WTC11 (cell line): ENCODE measurements at regions not wholly inside any gene's neighbourhood (a gene's known extent, or its start where the extent isn't known, plus 50 kb on each side); places are given as distances from the start of the nearest gene placed in this dataset.

Source experiments
- CTCF ChIP-seq: fragments of 200-600 bp; IDR thresholded peaks from 2 replicates; pipeline ENCODE4 v1.8.0; 2022; ENCODE audit warnings: antibody characterized with exemption
- GTF2I ChIP-seq: fragments of 250-450 bp; sonication (Bioruptor Pico); conservative IDR thresholded peaks from 2 replicates; pipeline ENCODE4 v1.4.0; 2021; ENCODE audit warnings: mild to moderate bottlenecking
- JUN ChIP-seq: sonication (generic); formaldehyde crosslinking; IDR thresholded peaks from 2 replicates; pipeline ENCODE4 v1.8.0; 2023; ENCODE audit warnings: mild to moderate bottlenecking, missing genetic modification reagents
- NR2C2 ChIP-seq: sonication (generic); formaldehyde crosslinking; IDR thresholded peaks from 2 replicates; pipeline ENCODE4 v1.8.0; 2022; ENCODE audit warnings: mild to moderate bottlenecking, missing genetic modification reagents
- PREB ChIP-seq: sonication (generic); formaldehyde crosslinking; IDR thresholded peaks from 2 replicates; pipeline ENCODE4 v1.8.1; 2022; ENCODE audit warnings: mild to moderate bottlenecking, missing genetic modification reagents, moderate library complexity, borderline replicate concordance
- USF2 ChIP-seq: sonication (generic); formaldehyde crosslinking; IDR thresholded peaks from 2 replicates; pipeline ENCODE4 v1.8.1; 2023; ENCODE audit warnings: mild to moderate bottlenecking, missing genetic modification reagents, moderate library complexity
- TF ChIP-seq, protein P1 (sequence below): sonication (generic); formaldehyde crosslinking; IDR thresholded peaks from 2 replicates; pipeline ENCODE4 v1.8.0; 2022; ENCODE audit warnings: mild to moderate bottlenecking, missing genetic modification reagents

DNA sequence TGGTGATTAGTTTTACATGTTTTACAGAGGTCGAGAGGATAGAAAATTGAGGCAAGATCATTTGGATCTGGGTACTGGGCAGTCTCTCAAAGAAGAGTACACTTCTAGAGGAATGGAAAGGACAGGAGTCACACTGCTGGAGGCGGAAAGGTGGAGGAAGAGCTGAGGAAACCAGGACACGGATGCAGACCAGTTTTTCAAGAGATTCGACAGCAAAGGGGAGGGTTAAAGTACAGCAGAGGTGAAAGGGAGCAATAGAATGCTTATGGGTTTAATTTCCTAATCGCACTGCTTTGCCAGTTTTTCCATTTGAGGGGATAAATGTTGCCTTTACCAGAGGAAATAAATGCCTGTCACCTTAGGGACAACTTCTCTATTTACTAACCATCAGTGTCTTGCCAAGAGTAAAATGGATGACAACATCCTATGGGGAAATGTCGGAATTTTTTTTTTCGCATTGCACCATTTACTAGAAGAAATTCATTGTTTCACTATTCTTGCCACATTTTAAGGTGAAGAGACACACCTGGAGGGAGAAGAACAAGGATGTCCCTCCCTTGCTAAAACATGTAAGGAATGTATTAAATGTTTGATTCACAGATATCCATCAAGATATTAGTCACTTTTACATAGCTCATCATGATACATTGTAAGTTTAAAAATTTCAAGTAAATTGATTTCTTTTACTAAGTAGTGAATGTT lies 226.6 kb downstream of the COL12A1 start:
- TF ChIP-seq, protein P1, sequence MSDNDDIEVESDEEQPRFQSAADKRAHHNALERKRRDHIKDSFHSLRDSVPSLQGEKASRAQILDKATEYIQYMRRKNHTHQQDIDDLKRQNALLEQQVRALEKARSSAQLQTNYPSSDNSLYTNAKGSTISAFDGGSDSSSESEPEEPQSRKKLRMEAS (CRISPR knock-in tag) = no peak
- TF ChIP-seq NR2C2 (CRISPR knock-in tag) = no peak
- TF ChIP-seq USF2 (CRISPR knock-in tag) = no peak
- no peak for TF ChIP-seq CTCF
- TF ChIP-seq PREB = no peak
- TF ChIP-seq JUN (CRISPR knock-in tag) = no peak
- no peak for TF ChIP-seq GTF2I
